Transverse colon (tissue), 4 donors: ENCODE measurements at regions not wholly inside any gene's neighbourhood (a gene's known extent, or its start where the extent isn't known, plus 50 kb on each side); places are given as distances from the start of the nearest gene placed in this dataset.

ENCODE experiments used
- DNase-seq: peaks from one replicate; pipeline ENCODE4 v3.0.0-alpha.2; 2019
- H3K27ac ChIP-seq, 4 donors: fragments of 200-600 bp; sonication (generic); 2 replicates each; pipeline ENCODE4 v1.5.1; 2016 to 2018; ENCODE audit warnings: inconsistent platforms in 4 of 4
- H3K27me3 ChIP-seq: fragments of 200-600 bp; sonication (generic); 2 replicates; pipeline ENCODE4 v1.5.1; 2017; ENCODE audit warnings: inconsistent platforms
- H3K36me3 ChIP-seq, 4 donors: fragments of 200-600 bp; sonication (generic); 2 replicates each; pipeline ENCODE4 v1.5.1; 2017 to 2019; ENCODE audit warnings: inconsistent platforms in 4 of 4
- H3K4me1 ChIP-seq, 4 donors: fragments of 200-600 bp; sonication (generic); 2 replicates each; pipeline ENCODE4 v1.5.1; 2017 to 2020; ENCODE audit warnings: inconsistent platforms in 4 of 4
- H3K4me3 ChIP-seq, 4 donors: fragments of 200-600 bp; sonication (generic); 1 replicate in 1 of 4; 2 replicates in 3 of 4; pipeline versions ENCODE4 v1.5.1 to v1.6.1; 2017 to 2019; ENCODE audit warnings: inconsistent platforms in 4 of 4
- H3K9me3 ChIP-seq, 2 donors: fragments of 200-600 bp; sonication (generic); 2 replicates each; pipeline ENCODE4 v1.5.1; 2017 to 2019; ENCODE audit warnings: inconsistent platforms in 2 of 2
- EP300 ChIP-seq: sonication (generic); formaldehyde crosslinking; IDR thresholded peaks from one replicate; pipeline ENCODE4 v1.6.1; 2017; ENCODE audit warnings: antibody characterized with exemption, low read depth
- POLR2A ChIP-seq: fragments of 450-650 bp; IDR thresholded peaks from one replicate; pipeline ENCODE4 v1.6.1; 2016; ENCODE audit warnings: antibody characterized with exemption, mild to moderate bottlenecking, moderate library complexity
- POLR2AphosphoS5 ChIP-seq, 3 donors: sonication (generic); formaldehyde crosslinking; IDR thresholded peaks; one replicate each; pipeline ENCODE4 v1.6.1; 2016; ENCODE audit warnings: antibody characterized with exemption in 3 of 3
- WGBS, 2 donors: methylation state at CpG; one replicate each; pipeline ENCODE4 v1.1.5; 2018; ENCODE audit warnings: low coverage in 1 of 2; 5-methylcytosine and 5-hydroxymethylcytosine counted together
- in situ Hi-C, 4 donors: fragments of 200-750 bp; cut with MboI; loops; one replicate each; pipeline versions ENCODE4 v1.15.0 to v1.15.1; 2017; ENCODE audit warnings: low sequenced_read_pairs in 3 of 4, low pct_ligation_motif_present in 1 of 4, low pct_unique_long_range_greater_than_20kb in 1 of 4
- intact Hi-C: fragments of 100-400 bp; cut with DNase I; formaldehyde crosslinking; loops from one replicate; pipeline ENCODE4 v1.15.1; 2023; ENCODE audit warnings: low total_unique reads
- TF ChIP-seq, protein P1 (sequence below), 5 experiments: fragments of 200-600 bp in 3 of 5; fragments of 450-650 bp in 2 of 5; sonication (generic) in 3 of 5; IDR thresholded peaks; 1 replicate in 2 of 5; 2 replicates in 3 of 5; pipeline ENCODE4 v1.5.1; 2016 to 2017; ENCODE audit warnings: antibody characterized with exemption in 5 of 5, inconsistent platforms in 3 of 5, mild to moderate bottlenecking in 2 of 5, moderate library complexity in 1 of 5

- Histone ChIP-seq H3K27ac (no peak overlapping the region), H3K9me3 (no peaks in the 10 kb centered on the region), H3K36me3 (no peaks in the 10 kb centered on the region), H3K4me1 (no peaks in the 10 kb centered on the region), H3K4me3 (no peak overlapping the region), H3K27me3 (no peaks in the 10 kb centered on the region)
- TF ChIP-seq POLR2A (no peak), EP300 (no peak), POLR2AphosphoS5 (IDR thresholded peaks at IDR 0.05) (no peak)
- TF ChIP-seq, protein P1, sequence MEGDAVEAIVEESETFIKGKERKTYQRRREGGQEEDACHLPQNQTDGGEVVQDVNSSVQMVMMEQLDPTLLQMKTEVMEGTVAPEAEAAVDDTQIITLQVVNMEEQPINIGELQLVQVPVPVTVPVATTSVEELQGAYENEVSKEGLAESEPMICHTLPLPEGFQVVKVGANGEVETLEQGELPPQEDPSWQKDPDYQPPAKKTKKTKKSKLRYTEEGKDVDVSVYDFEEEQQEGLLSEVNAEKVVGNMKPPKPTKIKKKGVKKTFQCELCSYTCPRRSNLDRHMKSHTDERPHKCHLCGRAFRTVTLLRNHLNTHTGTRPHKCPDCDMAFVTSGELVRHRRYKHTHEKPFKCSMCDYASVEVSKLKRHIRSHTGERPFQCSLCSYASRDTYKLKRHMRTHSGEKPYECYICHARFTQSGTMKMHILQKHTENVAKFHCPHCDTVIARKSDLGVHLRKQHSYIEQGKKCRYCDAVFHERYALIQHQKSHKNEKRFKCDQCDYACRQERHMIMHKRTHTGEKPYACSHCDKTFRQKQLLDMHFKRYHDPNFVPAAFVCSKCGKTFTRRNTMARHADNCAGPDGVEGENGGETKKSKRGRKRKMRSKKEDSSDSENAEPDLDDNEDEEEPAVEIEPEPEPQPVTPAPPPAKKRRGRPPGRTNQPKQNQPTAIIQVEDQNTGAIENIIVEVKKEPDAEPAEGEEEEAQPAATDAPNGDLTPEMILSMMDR (IDR thresholded peaks at IDR 0.05), result no peak
- in situ Hi-C loops (no loop called here), intact Hi-C loops (no loop called here)
- DNase-seq, result no peak
- 83 to 86% methylated on average over 5 of the region's 5 CpGs for WGBS, 2 donors
These were observed 142.3 kb downstream of the DMRTA1 start for GRCh38 chr9:22588918-22589317.

DNA sequence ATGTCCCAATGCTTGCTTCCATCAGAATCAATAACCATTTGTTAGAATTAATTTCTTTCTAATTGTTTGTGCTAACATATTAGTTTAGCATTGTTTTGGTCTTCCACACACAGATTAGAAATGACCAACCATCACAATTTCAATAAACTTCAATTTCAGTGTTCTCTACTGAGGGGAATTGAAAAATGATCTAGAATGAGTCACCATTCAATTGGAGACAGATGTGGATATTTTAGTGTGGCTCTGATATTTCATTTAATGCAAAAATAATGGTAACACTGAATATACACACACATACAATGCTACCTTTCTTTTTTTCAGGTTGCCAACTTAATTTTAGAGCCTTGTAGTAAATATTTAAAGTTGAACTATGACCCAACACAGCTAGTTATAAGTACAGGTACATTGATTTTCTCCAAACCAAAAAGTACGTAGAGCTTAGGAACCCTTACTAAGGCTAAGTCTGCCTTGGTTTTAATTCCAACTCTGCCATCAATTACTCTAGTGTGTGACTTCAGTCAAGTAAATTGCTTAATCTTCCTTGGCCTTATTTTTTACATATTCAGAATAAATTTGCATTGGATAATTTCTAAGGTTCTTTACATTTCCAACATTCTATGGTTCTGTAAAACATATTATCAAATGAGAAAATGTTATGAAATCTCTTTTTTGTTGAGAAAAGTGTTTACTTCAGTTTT lies 143.9 kb downstream of the DMRTA1 start:
- in situ Hi-C loops (no loop called here), intact Hi-C loops (no loop called here)
- Histone ChIP-seq H3K4me3 (no peak overlapping the region), H3K36me3 (no peaks in the 10 kb centered on the region), H3K9me3 (no peaks in the 10 kb centered on the region), H3K27me3 (no peaks in the 10 kb centered on the region), H3K27ac (no peak overlapping the region), H3K4me1 (no peaks in the 10 kb centered on the region)
- no peak for TF ChIP-seq EP300
- no peak for TF ChIP-seq POLR2A
- TF ChIP-seq POLR2AphosphoS5 (IDR thresholded peaks at IDR 0.05), result no peak
- TF ChIP-seq, protein P1 (IDR thresholded peaks at IDR 0.05), result no peak
- 92 to 97% methylated on average over 1 of the region's 1 CpG for WGBS, 2 donors
- DNase-seq, result no peak

GRCh38 chr9:22595805-22596204 lies 149.2 kb downstream of the DMRTA1 start:
- Histone ChIP-seq H3K27me3 (no peaks in the 10 kb centered on the region), H3K36me3 (no peaks in the 10 kb centered on the region), H3K27ac (no peak overlapping the region), H3K4me1 (no peaks in the 10 kb centered on the region), H3K4me3 (no peak overlapping the region), H3K9me3 (no peaks in the 10 kb centered on the region)
- 83 to 89% methylated on average over 2 to 3 of the region's 3 CpGs for WGBS, 2 donors
- in situ Hi-C loops (no loop called here), intact Hi-C loops (no loop called here)
- DNase-seq, result no peak
- TF ChIP-seq POLR2A, result no peak

DNA sequence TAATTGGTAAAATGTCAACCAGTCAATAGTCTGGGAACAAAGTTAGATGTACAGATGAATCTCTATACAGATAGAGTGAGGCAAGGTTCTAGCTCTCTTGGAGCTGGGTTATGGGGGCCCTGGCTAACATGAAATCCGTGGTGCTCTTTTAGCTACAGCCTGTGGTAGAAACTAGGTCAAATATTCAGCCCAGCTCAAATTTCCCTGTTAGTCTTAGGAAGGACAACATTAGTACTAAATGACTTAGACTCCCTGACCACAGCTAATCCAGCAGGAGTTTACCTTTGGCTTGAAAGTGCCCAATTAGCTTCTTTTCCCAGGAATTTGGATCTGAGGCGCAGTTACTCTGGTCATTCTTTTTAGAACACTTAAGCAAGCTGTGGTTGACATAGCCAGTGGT lies 170.5 kb downstream of the DMRTA1 start:
- in situ Hi-C loops, result no loop called here
- intact Hi-C loops, result no loop called here

More for the DNA sequence above, 170.5 kb downstream of the DMRTA1 start:
- Histone ChIP-seq H3K27me3 (no peaks in the 10 kb centered on the region), H3K4me1 (no peaks in the 10 kb centered on the region), H3K36me3 (no peaks in the 10 kb centered on the region), H3K27ac (no peak overlapping the region), H3K9me3 (no peaks in the 10 kb centered on the region), H3K4me3 (no peak overlapping the region)
- 74 to 83% methylated on average over 1 to 2 of the region's 2 CpGs for WGBS, 2 donors
- no peak for DNase-seq
- TF ChIP-seq EP300 (no peak), POLR2A (no peak), POLR2AphosphoS5 (IDR thresholded peaks at IDR 0.05) (no peak)
- TF ChIP-seq, protein P1 (IDR thresholded peaks at IDR 0.05), result no peak
